IMR-90 (cell line): ENCODE measurements at regions not wholly inside any gene's neighbourhood (a gene's known extent, or its start where the extent isn't known, plus 50 kb on each side); places are given as distances from the start of the nearest gene placed in this dataset.
A peak's percentile ranks its signal among the peaks of the same experiment; 100 is the strongest.

Experiments
- ATAC-seq: fragments of 200-7000 bp; cut with Tn5 transposase; 2 replicates; pipeline ENCODE4 v1.9.1; 2020; ENCODE audit warnings: low read depth, mild to moderate bottlenecking, moderate library complexity
- BruUV-seq: library from RNA; stranded (reverse); fragments of 400-500 nt; replicated peaks from 2 replicates; lab custom pipeline; 2021; lab: Mats Ljungman, UMichigan
- CTCF ChIA-PET: fragments of 300-600 bp; formaldehyde crosslinking; extraction: SDS; loops from one replicate; lab custom pipeline; 2021; ENCODE audit warnings: antibody characterized with exemption; lab: Yijun Ruan, JAX
- POLR2A ChIA-PET: fragments of 300-600 bp; sonication (Branson Sonifier 250); formaldehyde crosslinking; loops from one replicate; lab custom pipeline; 2022; ENCODE audit warnings: antibody characterized with exemption; ENCODE audit not compliant: unreplicated experiment; lab: Charles Lee
- DNase-seq: peaks from one replicate; pipeline ENCODE4 v3.0.0; 2013
- H2AFZ ChIP-seq: replicated peaks from 2 replicates; pipeline ENCODE3; 2013; ENCODE audit warnings: low read length, mild to moderate bottlenecking; ENCODE audit not compliant: poor library complexity
- H2AK5ac ChIP-seq: 2 replicates; pipeline ENCODE4 v1.6.1; 2013; ENCODE audit warnings: low read depth, low read length, inconsistent platforms
- H2AK9ac ChIP-seq: replicated peaks from 2 replicates; pipeline ENCODE3; 2013; ENCODE audit warnings: mild to moderate bottlenecking, low read depth, low read length, moderate library complexity; ENCODE audit not compliant: poor library complexity
- H2BK120ac ChIP-seq: 2 replicates; pipeline ENCODE4 v1.6.1; 2013; ENCODE audit warnings: low read depth, low read length, inconsistent platforms
- H2BK15ac ChIP-seq: 3 replicates; pipeline ENCODE4 v1.6.1; 2013; ENCODE audit warnings: low read depth, low read length, inconsistent platforms
- H2BK20ac ChIP-seq: 2 replicates; pipeline ENCODE4 v1.6.1; 2013; ENCODE audit warnings: low read depth, mild to moderate bottlenecking, inconsistent platforms, low read length, moderate library complexity
- H2BK5ac ChIP-seq: 2 replicates; pipeline ENCODE4 v1.6.1; 2013; ENCODE audit warnings: mild to moderate bottlenecking, low read depth, low read length, inconsistent platforms; ENCODE audit not compliant: poor library complexity, severe bottlenecking
- H3K14ac ChIP-seq: replicated peaks from 2 replicates; pipeline ENCODE4 v1.6.1; 2013; ENCODE audit warnings: low read depth, low read length, inconsistent platforms
- H3K18ac ChIP-seq: 2 replicates; pipeline ENCODE4 v1.6.1; 2013; ENCODE audit warnings: low read depth, low read length, control low read depth
- H3K23ac ChIP-seq: 2 replicates; pipeline ENCODE4 v1.6.1; 2013; ENCODE audit warnings: low read depth, low read length, inconsistent platforms
- H3K27ac ChIP-seq: 2 replicates; pipeline ENCODE4 v1.5.1; 2013; ENCODE audit warnings: mild to moderate bottlenecking, control low read depth, low read length; ENCODE audit not compliant: insufficient read depth
- H3K27me3 ChIP-seq: 2 replicates; pipeline ENCODE4 v1.6.1; 2013; ENCODE audit warnings: low read length; ENCODE audit not compliant: control insufficient read depth, insufficient read depth
- H3K36me3 ChIP-seq: 2 replicates; pipeline ENCODE4 v1.6.1; 2013; ENCODE audit warnings: low read length, mixed read lengths; ENCODE audit not compliant: control insufficient read depth, insufficient read depth
- H3K4ac ChIP-seq: 2 replicates; pipeline ENCODE4 v1.6.1; 2013; ENCODE audit warnings: low read depth, low read length, inconsistent platforms
- H3K4me1 ChIP-seq: 2 replicates; pipeline ENCODE4 v1.6.1; 2013; ENCODE audit warnings: low read length, mixed read lengths; ENCODE audit not compliant: control insufficient read depth, insufficient read depth
- H3K4me2 ChIP-seq: 2 replicates; pipeline ENCODE4 v1.6.1; 2013; ENCODE audit warnings: low read depth, mild to moderate bottlenecking, control low read depth, low read length, moderate library complexity
- H3K4me3 ChIP-seq: 2 replicates; pipeline ENCODE4 v1.5.1; 2013; ENCODE audit warnings: low read depth, mild to moderate bottlenecking, control low read depth, low read length, moderate library complexity; ENCODE audit not compliant: insufficient read depth
- H3K56ac ChIP-seq: 2 replicates; pipeline ENCODE4 v1.6.1; 2013; ENCODE audit warnings: low read length, inconsistent platforms; ENCODE audit not compliant: insufficient read depth; ENCODE audit errors: extremely low read depth
- H3K79me1 ChIP-seq, 2 experiments: 2 replicates each; pipeline ENCODE4 v1.6.1; 2013; ENCODE audit warnings: low read length in 2 of 2, inconsistent platforms in 1 of 2, low read depth in 1 of 2
- H3K9ac ChIP-seq: 2 replicates; pipeline ENCODE4 v1.6.1; 2013; ENCODE audit warnings: low read depth, low read length, control low read depth
- H3K9me1 ChIP-seq: 2 replicates; pipeline ENCODE4 v1.6.1; 2013; ENCODE audit warnings: low read length, inconsistent platforms; ENCODE audit not compliant: insufficient read depth
- H3K9me3 ChIP-seq: 2 replicates; pipeline ENCODE4 v1.6.1; 2013; ENCODE audit warnings: low read length; ENCODE audit not compliant: control insufficient read depth, insufficient read depth
- H4K20me1 ChIP-seq: 2 replicates; pipeline ENCODE4 v1.6.1; 2013; ENCODE audit warnings: low read length, inconsistent platforms; ENCODE audit not compliant: insufficient read depth
- H4K5ac ChIP-seq: 2 replicates; pipeline ENCODE4 v1.6.1; 2013; ENCODE audit warnings: mild to moderate bottlenecking, low read depth, low read length, control low read depth
- H4K8ac ChIP-seq, 2 experiments: 2 replicates each; pipeline ENCODE4 v1.6.1; 2013; ENCODE audit warnings: low read depth in 2 of 2, low read length in 2 of 2, control low read depth in 1 of 2, inconsistent platforms in 1 of 2
- H4K91ac ChIP-seq: 2 replicates; pipeline ENCODE4 v1.6.1; 2013; ENCODE audit warnings: low read depth, low read length, inconsistent platforms; ENCODE audit not compliant: insufficient read depth
- BHLHE40 ChIP-seq: fragments of 150-350 bp; IDR thresholded peaks from 2 replicates; pipeline ENCODE4 v1.6.1; 2016; ENCODE audit warnings: mild to moderate bottlenecking, low read depth, low read length
- CEBPB ChIP-seq: IDR thresholded peaks from 2 replicates; pipeline ENCODE4 v1.6.1; 2012; ENCODE audit warnings: low read depth, low read length, improper control_type of control experiment
- CHD1 ChIP-seq: IDR thresholded peaks from 2 replicates; pipeline ENCODE4 v1.6.1; 2012; ENCODE audit warnings: low read depth, low read length, improper control_type of control experiment
- ELK1 ChIP-seq: fragments of 150-350 bp; IDR thresholded peaks from 2 replicates; pipeline ENCODE4 v1.6.1; 2016; ENCODE audit warnings: low read depth, mild to moderate bottlenecking, low read length, moderate library complexity, borderline replicate concordance
- FOS ChIP-seq: fragments of 150-350 bp; IDR thresholded peaks from 2 replicates; pipeline ENCODE4 v1.6.1; 2016; ENCODE audit warnings: low read depth, low read length
- MAFK ChIP-seq: IDR thresholded peaks from 2 replicates; pipeline ENCODE4 v1.6.1; 2012; ENCODE audit warnings: low read depth, low read length, improper control_type of control experiment
- MAZ ChIP-seq: IDR thresholded peaks from 2 replicates; pipeline ENCODE4 v1.6.1; 2012; ENCODE audit warnings: low read depth, mild to moderate bottlenecking, low read length, improper control_type of control experiment, moderate library complexity, borderline replicate concordance
- MXI1 ChIP-seq: IDR thresholded peaks from 2 replicates; pipeline ENCODE4 v1.6.1; 2012; ENCODE audit warnings: low read depth, mild to moderate bottlenecking, low read length, moderate library complexity, borderline replicate concordance
- NFE2L2 ChIP-seq: fragments of 150-350 bp; IDR thresholded peaks from 2 replicates; pipeline ENCODE4 v1.6.1; 2016; ENCODE audit warnings: low read depth, mild to moderate bottlenecking, low read length
- POLR2A ChIP-seq: IDR thresholded peaks from 2 replicates; pipeline ENCODE4 v1.6.1; 2012; ENCODE audit warnings: mild to moderate bottlenecking, low read depth, low read length
- RAD21 ChIP-seq: IDR thresholded peaks from 2 replicates; pipeline ENCODE4 v1.6.1; 2012; ENCODE audit warnings: low read length, improper control_type of control experiment
- RCOR1 ChIP-seq: IDR thresholded peaks from 2 replicates; pipeline ENCODE4 v1.6.1; 2012; ENCODE audit warnings: mild to moderate bottlenecking, low read length, improper control_type of control experiment; ENCODE audit not compliant: insufficient replicate concordance
- RFX5 ChIP-seq: IDR thresholded peaks from 2 replicates; pipeline ENCODE4 v1.8.0; 2012; ENCODE audit warnings: low read depth, mild to moderate bottlenecking, low read length, moderate library complexity
- SMC3 ChIP-seq: fragments of 150-350 bp; IDR thresholded peaks from 2 replicates; pipeline ENCODE4 v1.6.1; 2016; ENCODE audit warnings: low read depth, mild to moderate bottlenecking, antibody characterized with exemption, low read length, moderate library complexity
- USF2 ChIP-seq: fragments of 150-350 bp; IDR thresholded peaks from 2 replicates; pipeline ENCODE4 v1.6.1; 2017; ENCODE audit warnings: mild to moderate bottlenecking, antibody characterized with exemption, low read length, low read depth
- dilution Hi-C: fragments of 300-500 bp; cut with HindIII; formaldehyde crosslinking; loops from one replicate; pipeline ENCODE4 v1.14.3; 2018; ENCODE audit warnings: low sequenced_read_pairs; ENCODE audit not compliant: unreplicated experiment
- in situ Hi-C: fragments of 300-500 bp; cut with MboI; formaldehyde crosslinking; loops from 3 replicates; pipeline ENCODE4 v1.14.3; 2019; ENCODE audit warnings: low sequenced_read_pairs, inconsistent platforms, mixed read lengths
- intact Hi-C: fragments of 100-400 bp; cut with micrococcal nuclease; formaldehyde crosslinking; loops from 2 replicates; pipeline ENCODE4 v1.10.0; 2022
- TF ChIP-seq, protein P1 (sequence below): conservative IDR thresholded peaks from 2 replicates; pipeline ENCODE4 v1.5.1; 2012; ENCODE audit warnings: mild to moderate bottlenecking, low read depth, low read length, improper control_type of control experiment

DNA sequence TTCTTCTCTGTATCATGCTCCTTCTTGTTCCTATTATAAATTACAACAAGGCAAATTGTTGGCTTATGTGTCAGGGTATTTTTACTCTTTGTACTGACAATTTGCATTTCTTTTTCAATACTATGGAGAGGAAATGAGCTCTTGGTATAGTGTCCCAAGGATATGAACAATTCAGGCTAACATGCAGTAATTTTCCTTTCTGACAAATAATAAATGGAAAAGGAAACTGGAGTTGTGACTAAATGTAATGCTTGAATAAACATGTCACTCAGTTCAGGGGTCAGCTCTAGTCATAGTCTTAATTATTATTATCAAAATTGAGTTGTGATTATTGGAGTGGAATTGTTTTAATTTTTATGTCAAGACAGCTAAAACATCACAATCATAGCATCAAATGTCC lies 256.0 kb upstream of the ZPLD1 start:
- ChIA-PET CTCF (interaction anchor here (1.0 to 2.0 kb wide), 2 partner anchors 47 to 50 kb away, joined by 5 to 7 read pairs; no protein-coding TSS in a partner anchor), POLR2A (no interaction called here)
- no peak overlapping the region for H2AFZ ChIP-seq
- H3K9me3 ChIP-seq, result no peaks in the 10 kb centered on the region
- H3K27me3 ChIP-seq, result no peaks in the 10 kb centered on the region
- no peak overlapping the region for H4K5ac ChIP-seq
- no peak overlapping the region for H3K56ac ChIP-seq
- in situ Hi-C loops (no loop called here), intact Hi-C loops (no loop called here), dilution Hi-C loops (no loop called here)
- peak overlapping the region; percentile 78; the same call in 1 of the 2 replicates for H3K18ac ChIP-seq
- no peak overlapping the region for H3K4me3 ChIP-seq
- peak overlapping the region; percentile 93 for H2BK5ac ChIP-seq
- peak overlapping the region; percentile 30; the same call in 1 of the 2 replicates for H3K23ac ChIP-seq
- H3K14ac ChIP-seq, result no peak overlapping the region
- ATAC-seq (no peak), DNase-seq (no peak)
- no peaks in the 10 kb centered on the region for H3K36me3 ChIP-seq
- peaks cover 0 to 16% of the 10 kb centered on the region in 2 experiments; a peak in 2 of 4 replicates for H3K79me1 ChIP-seq
- no peak overlapping the region; the same call in 2 of the 3 replicates for H2BK15ac ChIP-seq
- peak overlapping the region; percentile 47; the same call in 1 of the 2 replicates for H3K27ac ChIP-seq
- no peak overlapping the region for H2AK5ac ChIP-seq
- H3K4ac ChIP-seq, result peak overlapping the region; percentile 45; the same call in 1 of the 2 replicates
- peak overlapping the region; percentile 54 for H2BK120ac ChIP-seq
- no peak overlapping the region for H2AK9ac ChIP-seq
- H3K9ac ChIP-seq, result no peak overlapping the region
- H2BK20ac ChIP-seq, result peak overlapping the region; percentile 13; the same call in 1 of the 2 replicates
- no peak for TF ChIP-seq RAD21
- no peak for TF ChIP-seq MAFK
- TF ChIP-seq NFE2L2, result no peak
- no peak for TF ChIP-seq POLR2A
- no peak for TF ChIP-seq MAZ
- no peak for TF ChIP-seq RFX5
- TF ChIP-seq USF2, result no peak
- no peak for TF ChIP-seq FOS
- TF ChIP-seq ELK1, result no peak
- no peak for TF ChIP-seq CHD1
- TF ChIP-seq, protein P1, sequence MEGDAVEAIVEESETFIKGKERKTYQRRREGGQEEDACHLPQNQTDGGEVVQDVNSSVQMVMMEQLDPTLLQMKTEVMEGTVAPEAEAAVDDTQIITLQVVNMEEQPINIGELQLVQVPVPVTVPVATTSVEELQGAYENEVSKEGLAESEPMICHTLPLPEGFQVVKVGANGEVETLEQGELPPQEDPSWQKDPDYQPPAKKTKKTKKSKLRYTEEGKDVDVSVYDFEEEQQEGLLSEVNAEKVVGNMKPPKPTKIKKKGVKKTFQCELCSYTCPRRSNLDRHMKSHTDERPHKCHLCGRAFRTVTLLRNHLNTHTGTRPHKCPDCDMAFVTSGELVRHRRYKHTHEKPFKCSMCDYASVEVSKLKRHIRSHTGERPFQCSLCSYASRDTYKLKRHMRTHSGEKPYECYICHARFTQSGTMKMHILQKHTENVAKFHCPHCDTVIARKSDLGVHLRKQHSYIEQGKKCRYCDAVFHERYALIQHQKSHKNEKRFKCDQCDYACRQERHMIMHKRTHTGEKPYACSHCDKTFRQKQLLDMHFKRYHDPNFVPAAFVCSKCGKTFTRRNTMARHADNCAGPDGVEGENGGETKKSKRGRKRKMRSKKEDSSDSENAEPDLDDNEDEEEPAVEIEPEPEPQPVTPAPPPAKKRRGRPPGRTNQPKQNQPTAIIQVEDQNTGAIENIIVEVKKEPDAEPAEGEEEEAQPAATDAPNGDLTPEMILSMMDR, result no peak
- no peak for TF ChIP-seq BHLHE40
- TF ChIP-seq RCOR1, result no peak
- no peak for TF ChIP-seq CEBPB
- TF ChIP-seq MXI1, result no peak
- TF ChIP-seq SMC3, result no peak
- BruUV-seq, result no TSS peak
- H3K4me1 ChIP-seq, result peaks cover 24% of the 10 kb centered on the region
- H4K8ac ChIP-seq, result peak overlapping the region; percentile 51 to 81; a peak in 2 of 4 replicates
- 0 out of 2 replicates have a peak overlapping the region, but pooled peaks have one; percentile 17 for H3K4me2 ChIP-seq
- H4K91ac ChIP-seq, result no peak overlapping the region
- peaks cover 7% of the 10 kb centered on the region for H3K9me1 ChIP-seq
- no peaks in the 10 kb centered on the region for H4K20me1 ChIP-seq
